Immature natural killer cell (primary cell): ENCODE measurements at regions not wholly inside any gene's neighbourhood (a gene's known extent, or its start where the extent isn't known, plus 50 kb on each side); places are given as distances from the start of the nearest gene placed in this dataset.

Source experiments
- DNase-seq, 3 donors: peaks; one replicate each; pipeline ENCODE4 v3.0.0; 2022; ENCODE audit warnings: mixed read lengths in 1 of 3
- H3K27ac Mint-ChIP-seq, 6 donors: one replicate each; pipeline ENCODE4 v1.8.0; 2020; ENCODE audit warnings: mixed read lengths in 6 of 6, mild to moderate bottlenecking in 5 of 6, inconsistent platforms in 4 of 6, moderate library complexity in 3 of 6
- H3K27me3 Mint-ChIP-seq, 3 donors: one replicate each; pipeline ENCODE4 v1.8.0; 2020 to 2021; ENCODE audit warnings: low read depth in 3 of 3, mild to moderate bottlenecking in 3 of 3, mixed read lengths in 3 of 3, moderate library complexity in 3 of 3, inconsistent platforms in 1 of 3
- H3K36me3 Mint-ChIP-seq, 3 donors: one replicate each; pipeline ENCODE4 v1.8.0; 2020; ENCODE audit warnings: mixed read lengths in 3 of 3, inconsistent platforms in 2 of 3, mild to moderate bottlenecking in 2 of 3
- H3K4me1 Mint-ChIP-seq, 2 donors: one replicate each; pipeline ENCODE4 v1.8.0; 2020; ENCODE audit warnings: inconsistent platforms in 2 of 2, mild to moderate bottlenecking in 2 of 2, mixed read lengths in 2 of 2, moderate library complexity in 1 of 2
- H3K4me3 Mint-ChIP-seq, 5 donors: one replicate each; pipeline ENCODE4 v1.8.0; 2020; ENCODE audit warnings: mild to moderate bottlenecking in 5 of 5, mixed read lengths in 5 of 5, inconsistent platforms in 3 of 5, moderate library complexity in 3 of 5
- H3K9me3 Mint-ChIP-seq, 6 donors: one replicate each; pipeline ENCODE4 v1.8.0; 2020; ENCODE audit warnings: mild to moderate bottlenecking in 6 of 6, mixed read lengths in 6 of 6, inconsistent platforms in 4 of 6, moderate library complexity in 3 of 6

GRCh38 chr4:32192363-32192762, 1472.2 kb downstream of the PCDH7 start:
- Mint-ChIP-seq H3K36me3 (no peaks in the 10 kb centered on the region), H3K27ac (no peak overlapping the region), H3K9me3 (peaks cover 4 to 38% (median 27%) of the 10 kb centered on the region in 6 donors)

GRCh38 chr4:32192991-32193390, 1472.8 kb downstream of the PCDH7 start:
- no peaks in the 10 kb centered on the region for H3K4me1 Mint-ChIP-seq
- H3K9me3 Mint-ChIP-seq: peaks cover 4 to 38% (median 24%) of the 10 kb centered on the region in 6 donors
- no peak for DNase-seq
- H3K36me3 Mint-ChIP-seq: no peaks in the 10 kb centered on the region
- H3K4me3 Mint-ChIP-seq: no peak overlapping the region
- no peak overlapping the region for H3K27ac Mint-ChIP-seq
- H3K27me3 Mint-ChIP-seq: peaks cover 0 to 1% (median 0%) of the 10 kb centered on the region in 3 donors

More at GRCh38 chr4:32192363-32192762, 1472.2 kb downstream of the PCDH7 start:
- no peaks in the 10 kb centered on the region for H3K4me1 Mint-ChIP-seq
- H3K27me3 Mint-ChIP-seq: peaks cover 0 to 1% (median 0%) of the 10 kb centered on the region in 3 donors
- no peak overlapping the region for H3K4me3 Mint-ChIP-seq
- no peak for DNase-seq

GRCh38 chr4:32196950-32197688, 1477.0 kb downstream of the PCDH7 start:
- H3K4me1 Mint-ChIP-seq: no peaks in the 10 kb centered on the region
- H3K36me3 Mint-ChIP-seq: no peaks in the 10 kb centered on the region

GRCh38 chr4:32199639-32200038, 1479.5 kb downstream of the PCDH7 start:
- no peak overlapping the region for H3K27ac Mint-ChIP-seq
- H3K4me1 Mint-ChIP-seq: no peaks in the 10 kb centered on the region
- peaks cover 0 to 1% (median 0%) of the 10 kb centered on the region in 3 donors for H3K27me3 Mint-ChIP-seq
- no peaks in the 10 kb centered on the region for H3K36me3 Mint-ChIP-seq
- H3K9me3 Mint-ChIP-seq: peaks cover 6 to 62% (median 29%) of the 10 kb centered on the region in 6 donors
- no peak overlapping the region for H3K4me3 Mint-ChIP-seq
- no peak for DNase-seq

More at GRCh38 chr4:32196950-32197688, 1477.0 kb downstream of the PCDH7 start:
- Mint-ChIP-seq H3K4me3 (no peak overlapping the region), H3K9me3 (peaks cover 4 to 47% (median 17%) of the 10 kb centered on the region in 6 donors), H3K27ac (no peak overlapping the region), H3K27me3 (peaks cover 0 to 3% (median 0%) of the 10 kb centered on the region in 3 donors)
- DNase-seq: no peak

- H3K4me3 Mint-ChIP-seq: no peak overlapping the region
- peaks cover 0 to 1% (median 0%) of the 10 kb centered on the region in 3 donors for H3K27me3 Mint-ChIP-seq
- no peaks in the 10 kb centered on the region for H3K4me1 Mint-ChIP-seq
- H3K36me3 Mint-ChIP-seq: no peaks in the 10 kb centered on the region
- H3K9me3 Mint-ChIP-seq: peaks cover 8 to 54% (median 26%) of the 10 kb centered on the region in 6 donors
- no peak overlapping the region for H3K27ac Mint-ChIP-seq
- no peak for DNase-seq
Measured at GRCh38 chr4:32203340-32203739, 1483.2 kb downstream of the PCDH7 start.

DNA sequence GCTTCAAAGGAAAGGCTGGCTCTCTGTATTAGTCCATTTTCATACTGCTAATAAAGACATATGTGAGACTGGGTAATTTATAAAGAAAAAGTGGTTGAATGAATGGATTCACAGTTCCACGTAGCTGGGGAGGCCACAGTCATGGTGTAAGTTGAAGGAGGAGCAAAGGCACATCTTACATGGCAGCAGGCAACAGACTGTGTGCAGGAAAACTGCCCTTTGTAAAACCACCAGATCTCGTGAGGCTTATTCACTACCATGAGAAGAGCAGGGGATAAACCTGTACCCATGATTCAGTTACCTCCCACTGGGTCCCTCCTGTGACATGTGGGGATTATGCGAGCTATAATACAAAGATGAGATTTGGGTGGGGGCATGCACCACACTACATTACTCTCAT, 1486.6 kb downstream of the PCDH7 start:
- Mint-ChIP-seq H3K9me3 (peaks cover 11 to 63% (median 23%) of the 10 kb centered on the region in 6 donors), H3K36me3 (peaks cover 0 to 4% (median 0%) of the 10 kb centered on the region in 3 donors)

GRCh38 chr4:32207456-32207855, 1487.3 kb downstream of the PCDH7 start:
- no peak for DNase-seq
- no peak overlapping the region for H3K27ac Mint-ChIP-seq
- no peaks in the 10 kb centered on the region for H3K4me1 Mint-ChIP-seq
- H3K9me3 Mint-ChIP-seq: peaks cover 10 to 57% (median 21%) of the 10 kb centered on the region in 6 donors
- peaks cover 0 to 4% (median 0%) of the 10 kb centered on the region in 3 donors for H3K36me3 Mint-ChIP-seq
- no peaks in the 10 kb centered on the region for H3K27me3 Mint-ChIP-seq
- no peak overlapping the region for H3K4me3 Mint-ChIP-seq

More for the DNA sequence above, 1486.6 kb downstream of the PCDH7 start:
- no peak for DNase-seq
- Mint-ChIP-seq H3K4me1 (no peaks in the 10 kb centered on the region), H3K27me3 (no peaks in the 10 kb centered on the region), H3K4me3 (no peak overlapping the region), H3K27ac (no peak overlapping the region)

DNA sequence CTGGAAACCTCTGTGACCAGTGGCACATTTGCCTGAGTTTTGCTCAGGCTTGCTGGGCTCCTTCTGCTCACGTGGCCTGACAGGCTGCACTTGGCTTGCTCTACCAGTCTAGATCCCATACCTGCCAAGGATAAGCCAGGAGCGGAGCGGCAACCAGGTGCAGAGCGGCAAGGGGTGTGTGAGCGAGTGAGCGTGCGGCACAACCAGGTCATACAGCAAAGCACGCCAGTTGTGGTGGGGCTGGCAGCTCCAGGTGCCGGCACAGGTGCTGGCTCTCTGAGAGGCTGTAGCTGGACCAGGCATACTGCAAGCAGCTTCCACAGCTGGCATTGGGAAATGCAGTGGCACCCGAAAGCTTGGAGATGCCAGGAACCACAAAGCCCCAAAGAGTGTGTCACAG, 1495.1 kb downstream of the PCDH7 start:
- peaks cover 9 to 42% (median 22%) of the 10 kb centered on the region in 6 donors for H3K9me3 Mint-ChIP-seq
- no peaks in the 10 kb centered on the region for H3K36me3 Mint-ChIP-seq
- H3K27me3 Mint-ChIP-seq: peaks cover 0 to 2% (median 0%) of the 10 kb centered on the region in 3 donors
- H3K4me1 Mint-ChIP-seq: no peaks in the 10 kb centered on the region
- H3K4me3 Mint-ChIP-seq: no peak overlapping the region
- no peak overlapping the region for H3K27ac Mint-ChIP-seq
- no peak for DNase-seq

DNA sequence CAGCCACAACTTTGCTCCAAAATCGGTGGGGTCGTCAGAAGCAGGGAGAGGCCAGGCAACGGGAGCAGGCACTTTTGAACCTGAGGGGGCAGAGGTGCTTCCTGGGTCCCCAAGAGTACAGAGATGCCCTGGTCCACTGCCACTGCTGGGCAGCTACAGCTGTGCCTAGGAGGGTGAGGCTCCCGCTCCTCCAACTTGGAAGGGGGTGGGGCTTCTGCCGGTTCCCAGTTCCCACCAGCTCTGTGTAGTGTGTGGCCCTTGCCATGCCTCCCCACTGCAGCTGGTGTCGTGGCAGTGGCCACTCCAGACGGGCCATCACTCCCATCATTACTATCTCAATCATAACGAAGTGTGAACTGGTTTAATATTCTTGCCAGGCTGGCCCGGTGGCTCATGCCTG, 1496.3 kb downstream of the PCDH7 start:
- Mint-ChIP-seq H3K4me1 (no peaks in the 10 kb centered on the region), H3K4me3 (no peak overlapping the region), H3K36me3 (no peaks in the 10 kb centered on the region), H3K27me3 (peaks cover 0 to 2% (median 0%) of the 10 kb centered on the region in 3 donors), H3K9me3 (peaks cover 10 to 39% (median 23%) of the 10 kb centered on the region in 6 donors), H3K27ac (no peak overlapping the region)
- no peak for DNase-seq

DNA sequence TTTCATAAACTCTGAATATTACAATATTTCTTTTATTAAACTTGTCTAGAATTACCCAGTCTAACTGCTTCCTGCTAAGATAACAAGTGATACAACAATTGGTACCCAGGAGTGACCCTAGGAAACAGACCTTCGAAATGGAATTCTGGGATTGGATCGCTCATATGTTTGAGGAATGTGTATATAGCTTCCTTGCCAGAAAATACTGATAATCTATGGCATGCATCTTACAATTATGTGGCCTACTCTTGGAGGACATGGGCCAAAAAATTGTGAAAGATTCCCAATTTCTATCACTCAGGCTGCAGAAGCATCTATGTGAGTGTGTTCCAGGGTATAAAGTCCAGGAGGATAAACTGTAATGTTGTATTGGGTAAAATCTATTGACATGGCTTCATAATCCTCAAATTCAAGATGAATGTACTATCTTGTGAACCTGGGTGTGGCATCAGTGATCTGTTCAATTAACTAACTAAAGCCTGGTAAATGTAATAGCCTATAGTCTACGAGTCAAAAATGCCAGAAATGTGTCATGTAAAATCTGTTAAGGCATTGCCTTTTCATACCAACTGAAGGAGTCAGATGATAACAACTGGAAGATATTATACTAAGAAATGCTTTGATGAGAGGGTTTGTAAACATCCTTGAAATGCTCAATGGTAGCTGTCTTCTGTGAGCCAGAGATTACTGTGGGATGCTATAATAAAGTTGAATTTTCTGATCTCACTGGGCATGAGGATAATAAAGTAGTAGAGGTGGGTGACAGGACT, 1499.3 kb downstream of the PCDH7 start:
- no peak overlapping the region for H3K4me3 Mint-ChIP-seq
- no peaks in the 10 kb centered on the region for H3K36me3 Mint-ChIP-seq
- peaks cover 15 to 50% (median 31%) of the 10 kb centered on the region in 6 donors for H3K9me3 Mint-ChIP-seq
- DNase-seq: no peak
- no peaks in the 10 kb centered on the region for H3K4me1 Mint-ChIP-seq
- no peak overlapping the region for H3K27ac Mint-ChIP-seq
- H3K27me3 Mint-ChIP-seq: peaks cover 0 to 2% (median 0%) of the 10 kb centered on the region in 3 donors

GRCh38 chr4:32226204-32226603, 1506.0 kb downstream of the PCDH7 start:
- no peaks in the 10 kb centered on the region for H3K4me1 Mint-ChIP-seq
- H3K4me3 Mint-ChIP-seq: no peak overlapping the region
- no peak overlapping the region for H3K27ac Mint-ChIP-seq
- DNase-seq: no peak
- H3K27me3 Mint-ChIP-seq: no peaks in the 10 kb centered on the region
- peaks cover 5 to 45% (median 22%) of the 10 kb centered on the region in 6 donors for H3K9me3 Mint-ChIP-seq
- no peaks in the 10 kb centered on the region for H3K36me3 Mint-ChIP-seq

GRCh38 chr4:32226733-32227132, 1506.6 kb downstream of the PCDH7 start:
- H3K9me3 Mint-ChIP-seq: peaks cover 5 to 42% (median 21%) of the 10 kb centered on the region in 6 donors
- H3K4me1 Mint-ChIP-seq: no peaks in the 10 kb centered on the region
- no peaks in the 10 kb centered on the region for H3K36me3 Mint-ChIP-seq
- no peak overlapping the region for H3K4me3 Mint-ChIP-seq
- no peaks in the 10 kb centered on the region for H3K27me3 Mint-ChIP-seq
- no peak for DNase-seq
- no peak overlapping the region for H3K27ac Mint-ChIP-seq

DNA sequence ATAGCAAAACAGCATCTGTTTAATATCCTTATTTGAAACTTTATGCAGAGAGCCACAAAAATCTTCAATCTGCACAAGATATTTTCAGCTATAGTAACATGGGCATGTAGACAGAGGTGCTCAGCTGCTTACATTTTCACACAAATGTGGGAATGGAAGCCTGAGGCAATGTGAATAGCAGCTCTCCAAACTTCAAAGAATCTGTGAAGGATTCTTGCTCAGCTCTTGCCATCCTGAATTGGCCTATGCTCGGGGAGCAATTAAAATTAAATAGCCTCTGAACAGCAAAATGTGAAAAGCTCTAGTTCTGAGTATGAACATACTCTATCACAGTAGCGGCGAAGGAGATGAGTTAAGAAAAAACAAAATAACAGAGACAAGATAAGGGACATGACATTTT, 1523.8 kb downstream of the PCDH7 start:
- Mint-ChIP-seq H3K9me3 (peaks cover 2 to 39% (median 19%) of the 10 kb centered on the region in 6 donors), H3K27ac (no peak overlapping the region), H3K4me1 (no peaks in the 10 kb centered on the region), H3K27me3 (no peaks in the 10 kb centered on the region), H3K36me3 (no peaks in the 10 kb centered on the region), H3K4me3 (no peak overlapping the region)
- DNase-seq: no peak

DNA sequence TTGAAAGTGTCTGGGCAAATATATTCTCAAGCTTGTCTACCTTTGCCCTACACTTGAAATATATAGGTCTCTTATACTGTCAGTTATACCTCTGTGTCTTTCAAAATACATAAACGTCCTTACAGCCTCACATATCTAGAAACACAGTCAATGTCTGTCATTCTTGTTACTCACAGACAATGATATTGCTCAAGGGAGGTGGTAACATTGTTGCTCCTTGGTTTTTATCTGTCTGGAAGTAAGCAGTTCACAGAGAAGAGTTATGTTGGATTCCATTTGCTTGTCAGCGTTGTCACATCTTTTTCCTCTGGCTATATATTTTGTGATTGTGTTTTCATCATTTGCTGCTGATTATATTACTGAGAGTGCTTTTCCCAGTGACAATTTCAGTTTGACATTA, 1528.9 kb downstream of the PCDH7 start:
- DNase-seq: no peak
- Mint-ChIP-seq H3K36me3 (no peaks in the 10 kb centered on the region), H3K4me1 (no peaks in the 10 kb centered on the region), H3K4me3 (no peak overlapping the region), H3K9me3 (peaks cover 6 to 37% (median 17%) of the 10 kb centered on the region in 6 donors), H3K27ac (no peak overlapping the region), H3K27me3 (no peaks in the 10 kb centered on the region)
